Hindlimb muscle (tissue), 1 donor: ENCODE measurements at regions not wholly inside any gene's neighbourhood (a gene's known extent, or its start where the extent isn't known, plus 50 kb on each side); places are given as distances from the start of the nearest gene placed in this dataset.

ENCODE experiments used
- DNase-seq: peaks from one replicate; pipeline ENCODE4 v3.0.0-alpha.2; 2013

DNA sequence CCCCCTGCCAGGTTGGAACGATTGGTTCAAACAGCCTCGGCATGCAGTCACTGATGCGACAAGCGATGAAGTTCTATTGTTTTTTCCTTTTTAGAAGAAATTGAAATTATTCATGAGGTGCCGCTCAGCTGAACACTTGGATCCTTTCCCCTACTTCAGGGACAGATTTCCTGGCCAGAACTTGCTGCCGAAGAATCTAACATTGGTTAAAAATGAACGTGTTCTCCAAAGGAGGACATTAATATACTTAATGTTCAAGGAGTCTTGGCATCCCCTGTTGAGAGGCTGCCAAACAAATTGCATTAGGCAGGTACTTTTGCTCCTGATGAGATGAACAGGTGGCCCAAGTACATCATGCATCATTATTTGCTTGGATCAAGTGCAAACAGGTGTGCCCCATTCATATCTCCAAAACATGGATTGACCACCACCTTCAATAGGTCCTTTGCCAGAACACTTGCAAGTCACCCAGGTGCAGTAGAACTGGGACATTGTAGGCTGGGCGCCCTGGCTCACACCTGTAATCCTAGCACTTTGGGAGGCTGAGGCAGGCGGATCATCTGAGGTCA is 437.2 kb downstream of the HAPSTR1 start:
- DNase-seq, result no peak

DNA sequence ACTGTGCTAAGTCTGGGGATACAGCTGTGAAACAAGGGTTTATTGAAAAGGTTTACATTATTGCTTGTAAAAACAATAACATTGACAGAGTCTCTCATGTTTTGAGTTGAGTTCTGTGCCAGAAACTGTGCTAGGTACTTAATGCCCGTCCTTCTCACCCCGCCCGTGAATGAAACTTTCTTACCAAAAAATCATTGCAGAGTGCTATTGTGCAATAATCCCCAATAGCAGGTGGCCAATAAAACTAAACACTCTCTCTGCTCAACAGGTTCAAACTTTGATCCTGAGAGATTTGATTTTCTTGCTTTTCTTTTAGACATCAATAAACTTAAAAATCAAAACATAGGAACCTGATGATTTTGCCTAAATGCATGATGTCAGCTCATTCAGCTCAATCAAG is 441.6 kb downstream of the HAPSTR1 start:
- DNase-seq, result no peak

DNA sequence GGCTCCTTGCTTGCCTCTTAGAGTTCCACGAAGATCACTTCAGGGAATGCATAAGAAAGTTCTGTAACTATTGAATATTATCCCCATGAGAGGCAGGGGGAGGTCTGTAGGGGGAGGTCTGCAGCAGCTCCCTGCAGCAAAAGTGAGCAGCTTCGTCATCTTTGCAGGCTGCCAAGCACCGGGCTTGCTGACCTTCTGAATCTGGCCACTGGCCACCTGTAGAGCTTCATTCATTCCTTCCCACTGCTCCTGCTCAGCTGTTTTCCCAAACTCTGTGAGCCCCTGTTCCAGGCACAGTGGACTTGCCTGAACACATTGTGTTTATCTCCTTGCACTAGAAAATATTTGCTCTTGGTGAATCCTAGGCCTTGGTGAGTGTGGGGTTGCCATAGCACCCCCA is 443.3 kb downstream of the HAPSTR1 start:
- no peak for DNase-seq

DNA sequence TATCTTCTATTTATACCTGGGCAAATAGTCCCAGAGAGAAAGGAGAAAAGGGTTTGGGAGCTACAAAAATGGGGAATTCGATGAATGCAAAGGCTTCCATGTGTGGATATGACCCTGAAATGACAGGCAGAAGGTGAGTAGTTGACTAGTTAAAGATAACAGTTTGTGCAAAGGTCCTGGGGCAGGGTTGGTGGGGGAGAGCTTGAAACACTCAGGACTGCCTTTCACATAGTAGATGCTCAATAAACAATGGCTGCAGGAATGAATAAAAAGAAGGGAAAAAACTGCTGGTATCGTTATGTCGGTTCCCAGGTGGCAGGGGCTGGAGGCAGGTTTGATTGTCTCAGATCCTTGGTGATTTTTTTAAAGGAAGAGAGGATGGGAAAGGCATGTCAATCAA is 445.5 kb downstream of the HAPSTR1 start:
- no peak for DNase-seq

DNA sequence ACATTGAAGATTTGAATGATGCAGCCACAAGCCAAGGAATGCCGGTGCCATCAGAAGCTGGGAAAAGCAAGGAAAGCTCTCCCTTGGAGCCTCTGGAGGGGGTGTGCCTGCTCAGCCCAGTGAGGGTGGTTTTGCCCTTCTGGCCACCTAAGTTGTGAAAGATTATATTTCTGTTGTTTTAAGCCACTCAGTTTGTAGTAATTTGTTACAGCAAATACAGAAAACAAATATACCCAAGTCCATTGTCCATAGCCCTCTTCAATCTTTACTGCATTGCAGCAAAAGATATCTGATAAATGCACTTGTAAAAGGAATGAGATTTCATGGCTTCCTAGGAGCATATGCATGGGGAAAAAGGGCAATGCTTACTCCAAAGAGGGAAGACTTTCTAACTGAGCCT is 447.9 kb downstream of the HAPSTR1 start:
- DNase-seq, result no peak

DNA sequence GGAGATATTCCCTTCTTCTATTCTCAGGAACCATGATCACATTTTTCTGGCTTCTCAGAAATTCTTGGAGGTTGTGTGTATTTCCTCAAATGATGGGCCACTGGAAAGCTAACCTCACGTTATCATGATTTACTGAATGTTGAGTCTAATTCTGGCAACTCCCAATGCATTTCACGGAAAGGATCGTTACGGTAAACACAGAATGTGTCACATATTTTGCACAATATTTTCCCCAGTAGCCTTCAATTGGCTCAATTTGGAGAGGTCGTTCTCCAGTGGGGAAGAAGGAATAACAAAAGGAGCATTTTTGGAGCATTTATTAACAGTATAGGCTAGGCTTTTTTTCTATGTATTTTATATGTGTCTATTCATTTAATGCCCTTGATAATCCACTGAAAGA is 450.3 kb downstream of the HAPSTR1 start:
- DNase-seq, result no peak

DNA sequence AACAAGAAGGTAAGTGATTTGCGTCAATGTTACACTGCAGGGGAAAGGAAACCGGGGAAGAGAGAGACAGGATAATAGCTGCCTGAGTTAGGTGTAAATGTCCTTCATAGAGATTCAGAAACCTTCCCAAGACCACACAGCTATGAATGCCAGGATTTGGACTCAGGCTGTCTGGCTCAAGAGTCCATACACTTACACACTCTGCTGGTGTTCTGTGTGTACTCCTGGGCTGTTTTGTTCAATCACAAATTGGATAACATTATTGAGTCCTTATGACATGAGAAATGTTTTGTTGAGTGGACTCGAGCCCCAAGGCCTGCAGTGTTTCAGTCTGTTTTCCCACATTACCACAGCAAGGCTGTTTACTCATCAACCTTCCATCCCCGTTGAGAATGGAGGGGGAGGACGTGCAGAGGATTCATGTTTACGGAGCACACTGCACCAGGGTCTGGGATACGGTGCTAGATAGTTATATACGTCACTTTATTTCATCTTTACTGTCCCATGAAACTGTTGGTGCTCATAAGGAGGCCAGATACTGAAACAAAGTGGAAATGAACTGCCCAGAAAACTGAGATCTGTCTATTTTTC is 450.8 kb downstream of the HAPSTR1 start:
- DNase-seq, result no peak

DNA sequence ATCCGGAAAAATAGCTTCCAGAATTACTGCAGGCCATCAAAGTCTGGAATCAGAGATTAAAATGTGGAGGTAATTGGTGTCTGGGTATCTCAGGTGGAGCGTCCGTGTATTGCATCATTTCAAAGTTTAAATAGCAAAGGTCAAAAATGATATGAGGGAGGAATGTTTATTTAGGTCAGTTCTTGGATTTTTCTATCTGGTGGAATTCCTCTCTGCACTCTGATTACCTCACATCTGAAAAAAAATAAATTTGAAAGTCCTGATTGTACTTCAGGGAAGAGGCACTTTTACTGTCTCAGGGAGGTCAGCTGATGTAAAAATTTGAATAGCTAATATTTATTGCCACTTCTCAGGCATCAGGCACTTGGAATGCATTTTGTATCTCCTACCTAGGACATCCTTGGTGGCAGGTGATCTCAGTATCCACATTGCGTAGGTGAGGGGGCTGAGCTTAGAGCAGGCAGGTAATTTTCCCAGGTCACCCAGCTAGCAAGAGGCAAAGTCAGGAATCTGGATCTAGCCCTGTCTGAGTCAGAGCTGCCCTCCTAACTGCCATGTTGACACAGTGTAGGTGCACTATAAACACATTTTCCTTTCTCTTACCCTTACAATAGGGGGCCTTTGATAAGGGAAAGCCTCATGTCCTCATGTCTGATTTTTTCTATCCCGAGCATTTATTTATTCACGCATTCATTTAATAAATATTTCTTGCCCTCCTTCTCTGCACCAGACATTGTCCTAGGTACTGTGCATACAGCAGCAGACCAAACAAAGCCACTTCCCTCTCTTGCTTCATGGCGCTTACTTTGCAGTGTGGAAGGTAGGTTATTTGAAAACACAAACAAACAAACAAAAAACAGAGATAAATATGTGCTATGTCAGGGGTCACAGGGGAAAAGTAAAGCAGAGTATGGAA is 454.3 kb downstream of the HAPSTR1 start:
- no peak for DNase-seq

DNA sequence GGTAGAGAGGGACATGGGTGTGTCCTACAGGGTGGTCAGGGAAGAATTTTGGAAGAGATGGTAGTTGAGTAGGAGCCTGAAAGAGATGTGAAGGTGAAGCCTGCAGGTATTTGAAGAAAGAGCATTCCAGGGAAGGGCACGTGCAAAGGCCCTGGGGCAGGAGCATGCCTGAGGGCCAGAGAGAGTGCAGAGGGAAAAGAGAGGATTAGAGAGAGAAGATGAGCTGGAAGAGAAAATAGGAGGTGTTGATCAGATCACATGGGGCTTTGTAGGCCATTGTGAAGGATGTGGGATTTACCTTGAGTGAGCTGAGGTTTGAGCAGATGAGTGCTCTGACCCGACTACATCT is 455.0 kb downstream of the HAPSTR1 start:
- no peak for DNase-seq

DNA sequence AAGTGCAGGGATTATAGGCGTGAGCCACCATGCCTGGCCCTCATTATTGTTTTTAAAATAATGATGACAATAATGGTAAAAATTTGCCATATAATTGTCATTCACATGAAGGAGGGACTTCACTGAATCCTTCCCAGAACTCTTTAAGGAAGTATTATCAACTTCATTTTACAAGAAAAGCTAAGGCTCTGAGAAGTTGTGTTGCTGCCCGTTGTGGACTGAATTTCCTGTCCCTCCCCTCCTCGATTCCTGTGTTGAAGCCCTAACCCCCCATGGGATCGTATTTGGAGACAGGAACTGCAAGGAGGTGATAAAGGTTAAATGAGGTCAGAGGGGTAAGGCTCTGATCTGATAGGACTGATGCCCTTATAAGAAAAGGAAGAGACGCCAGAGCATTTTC is 458.0 kb downstream of the HAPSTR1 start:
- no peak for DNase-seq

DNA sequence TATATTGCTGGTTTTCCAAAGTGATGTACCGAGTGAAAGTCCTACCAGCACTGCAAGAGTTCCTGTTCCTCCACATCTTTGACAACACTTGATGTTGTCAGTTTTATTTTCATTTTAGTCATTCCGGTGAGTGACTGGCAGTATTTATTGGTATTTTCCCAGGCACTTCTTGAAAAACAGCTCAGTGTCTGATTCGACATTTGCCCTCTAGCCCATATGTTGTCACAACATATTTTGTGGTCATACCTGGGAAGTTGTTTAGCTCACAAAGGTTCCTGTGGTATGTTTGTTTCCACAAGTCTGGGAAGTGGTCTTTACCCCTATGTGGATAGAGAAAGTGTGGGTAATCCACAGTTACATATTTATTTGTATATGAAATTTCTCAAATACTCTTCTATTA is 463.6 kb downstream of the HAPSTR1 start:
- DNase-seq, result no peak

DNA sequence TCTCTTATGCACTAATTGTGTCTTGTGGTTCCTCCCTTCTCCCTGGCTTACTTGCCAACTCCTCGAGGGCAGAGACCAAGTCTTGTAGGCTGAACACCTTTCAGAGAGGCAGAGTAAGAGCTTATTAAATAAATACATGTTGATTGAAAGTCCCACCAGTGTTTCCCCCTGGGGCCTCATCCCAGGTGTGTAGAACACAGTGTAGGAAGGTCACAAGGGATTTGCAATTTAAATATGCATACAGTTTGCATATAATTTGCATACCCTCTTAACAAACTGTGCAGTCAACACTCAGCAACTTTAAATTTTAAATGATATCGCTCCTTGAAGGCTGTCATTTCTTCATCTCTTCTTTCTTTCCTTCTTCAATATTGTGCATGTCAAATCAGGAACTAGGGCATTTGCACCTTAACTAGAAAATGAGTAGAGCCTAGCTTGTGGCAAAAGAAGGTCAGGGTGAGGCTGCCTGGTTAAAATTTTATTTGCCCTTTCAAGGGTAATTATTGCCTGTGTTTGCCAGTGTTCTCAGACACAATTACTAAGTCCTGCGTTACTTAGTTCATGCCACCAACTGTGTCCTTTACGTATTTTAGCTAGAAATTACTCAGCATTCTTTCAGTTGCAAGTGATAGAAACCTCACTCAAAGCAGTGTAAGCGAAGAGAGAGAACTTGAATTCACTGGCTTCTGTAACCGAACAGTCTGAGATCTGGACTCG is 465.7 kb downstream of the HAPSTR1 start:
- no peak for DNase-seq

DNA sequence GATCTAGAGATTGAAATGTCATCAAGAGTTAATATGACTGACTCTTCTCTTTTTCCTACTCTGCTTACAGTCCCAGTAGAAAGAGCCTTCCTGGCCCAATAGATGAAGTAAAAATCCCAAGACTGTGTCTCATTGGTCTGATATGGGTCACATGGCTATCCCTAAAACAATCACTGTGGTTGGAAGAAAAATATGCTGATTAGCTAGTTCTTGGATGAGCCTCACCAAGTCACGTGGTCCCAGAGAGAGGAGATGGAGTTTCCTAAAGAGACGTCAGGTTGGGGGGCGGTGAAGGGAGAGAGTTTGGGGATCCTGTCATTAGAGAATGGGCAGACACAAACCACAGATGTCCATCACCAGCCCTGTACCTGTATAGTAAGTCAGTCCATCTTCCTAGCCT is 466.3 kb downstream of the HAPSTR1 start:
- DNase-seq, result no peak

DNA sequence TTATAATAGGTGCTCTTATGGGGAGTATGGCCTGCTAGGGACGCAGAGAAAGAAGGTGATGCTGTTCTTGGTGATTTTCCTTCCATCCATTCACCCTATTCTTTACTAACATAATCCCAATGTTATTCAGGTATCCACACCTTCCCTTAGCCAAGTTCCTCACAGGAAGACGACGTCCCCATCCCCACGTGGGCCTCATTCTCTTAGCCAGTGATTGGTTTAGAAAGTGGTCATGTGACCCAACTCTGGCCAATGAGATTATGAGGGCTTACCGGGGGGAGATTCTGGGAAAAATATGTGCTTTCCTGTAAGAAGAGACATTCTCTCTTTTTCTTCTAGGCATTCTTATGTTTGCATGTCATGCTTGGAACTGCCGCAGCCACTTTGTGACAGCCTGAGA is 474.7 kb downstream of the HAPSTR1 start:
- DNase-seq, result no peak

DNA sequence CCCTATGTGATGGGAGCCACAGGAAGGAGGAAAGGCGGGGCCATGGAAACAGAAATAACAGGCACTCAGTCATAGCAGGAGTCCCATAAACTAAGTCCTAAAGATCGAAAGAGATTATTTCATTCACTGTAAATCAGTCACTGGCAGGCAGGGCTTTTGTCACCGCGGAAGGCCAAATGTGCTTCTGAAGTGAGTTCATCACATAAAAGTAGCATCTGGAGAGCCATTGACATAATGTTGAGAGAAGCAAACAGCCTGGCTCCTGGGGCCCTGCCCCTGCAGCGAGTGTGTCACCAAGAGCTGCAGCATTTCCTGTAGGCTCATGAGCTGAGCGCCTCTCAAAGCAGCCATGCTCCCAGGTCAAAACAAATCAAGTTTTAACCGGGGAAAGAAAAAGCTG is 476.2 kb downstream of the HAPSTR1 start:
- DNase-seq, result no peak

DNA sequence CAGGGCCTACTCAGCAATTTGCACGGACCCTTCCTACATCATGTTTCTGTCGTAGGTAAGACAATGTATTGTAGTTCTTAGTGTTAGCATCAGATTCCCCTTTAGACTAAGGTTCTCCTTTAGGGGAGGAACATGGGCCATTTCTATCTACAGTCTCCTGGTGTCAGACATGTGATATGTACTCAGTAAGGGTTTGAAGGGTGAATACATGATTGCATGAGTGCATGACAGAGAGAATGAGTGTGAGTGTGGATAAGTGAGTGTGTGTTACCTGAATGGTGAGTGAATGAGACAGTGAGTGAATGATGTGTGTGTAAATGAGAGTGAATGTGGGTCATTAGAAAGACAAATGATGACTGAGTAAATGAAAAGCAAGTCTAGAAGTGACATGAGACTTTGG is 476.8 kb downstream of the HAPSTR1 start:
- DNase-seq, result no peak

DNA sequence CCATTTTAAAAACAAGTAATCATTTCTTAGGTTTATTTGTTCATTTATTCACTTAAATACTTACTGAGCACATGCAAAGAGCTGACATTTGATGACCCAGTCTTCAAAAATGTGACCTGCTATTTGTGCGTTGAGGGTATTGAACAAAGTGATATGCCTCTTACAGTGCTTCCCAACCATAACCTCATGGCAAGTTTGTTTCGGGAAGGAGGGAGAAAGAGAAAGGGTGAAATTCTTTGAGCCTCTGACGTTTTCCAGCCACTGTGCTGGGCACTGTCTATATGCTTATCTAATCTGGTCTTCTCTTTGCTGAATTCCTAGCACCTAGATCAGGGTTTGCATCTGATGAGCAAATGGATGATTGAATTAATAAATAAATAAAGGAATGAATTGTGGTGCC is 479.1 kb downstream of the HAPSTR1 start:
- DNase-seq, result no peak

DNA sequence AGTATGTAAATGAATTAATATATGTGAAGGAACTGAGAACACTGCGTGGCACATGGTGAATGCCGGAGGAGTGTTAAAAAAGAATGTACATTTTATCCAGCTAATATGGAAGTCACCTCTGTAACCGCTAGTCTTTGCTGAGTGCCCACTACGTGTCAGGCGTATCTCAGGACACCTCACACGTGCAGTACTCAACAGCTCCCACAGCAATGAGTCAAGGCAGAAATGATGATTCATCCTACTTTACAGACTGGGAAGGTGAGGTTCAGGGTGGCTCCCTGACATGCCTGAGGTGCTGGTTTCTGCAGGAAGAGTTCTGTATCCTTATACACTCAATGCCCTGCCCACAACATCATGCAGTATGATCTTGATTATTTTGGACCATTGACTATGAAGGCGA is 487.0 kb downstream of the HAPSTR1 start:
- DNase-seq, result no peak

DNA sequence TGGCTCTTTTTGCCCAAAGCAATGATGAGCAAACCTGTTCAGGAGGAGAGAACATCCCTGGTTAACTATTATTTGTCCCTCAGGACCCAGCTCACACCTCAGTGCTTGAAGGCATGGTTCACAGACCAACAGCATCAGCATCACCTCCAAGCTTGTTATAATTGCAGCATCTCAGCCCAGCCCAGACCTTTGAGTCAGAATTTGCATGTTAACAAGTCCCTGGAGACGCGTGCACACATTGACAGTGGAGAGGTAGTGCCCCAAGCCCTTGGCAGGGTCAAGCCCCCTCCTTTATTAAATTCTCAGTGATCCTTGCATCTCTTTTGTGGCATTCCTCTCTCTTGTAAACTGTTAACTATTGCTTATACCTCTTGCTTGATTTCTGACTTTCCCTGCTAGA is 488.6 kb downstream of the HAPSTR1 start:
- DNase-seq, result no peak

DNA sequence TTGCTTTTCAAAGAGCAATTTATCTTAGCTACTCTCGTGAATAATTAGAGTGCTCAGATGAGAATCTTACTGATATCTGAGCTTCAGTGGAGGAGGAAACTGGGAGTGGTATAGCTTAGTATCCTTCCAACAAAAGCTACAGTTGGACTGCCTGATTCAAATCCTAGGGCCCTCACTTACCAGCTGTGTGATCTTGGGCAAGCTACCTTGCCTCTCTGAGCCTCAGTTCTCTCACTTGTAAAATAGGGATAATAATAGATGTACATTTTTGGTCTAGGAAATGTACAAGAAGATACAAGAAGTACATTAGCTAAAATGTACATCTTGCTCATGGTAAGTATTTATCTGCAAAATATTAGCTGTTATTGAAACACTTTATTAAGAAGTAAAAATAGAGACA is 502.0 kb downstream of the HAPSTR1 start:
- DNase-seq, result no peak

DNA sequence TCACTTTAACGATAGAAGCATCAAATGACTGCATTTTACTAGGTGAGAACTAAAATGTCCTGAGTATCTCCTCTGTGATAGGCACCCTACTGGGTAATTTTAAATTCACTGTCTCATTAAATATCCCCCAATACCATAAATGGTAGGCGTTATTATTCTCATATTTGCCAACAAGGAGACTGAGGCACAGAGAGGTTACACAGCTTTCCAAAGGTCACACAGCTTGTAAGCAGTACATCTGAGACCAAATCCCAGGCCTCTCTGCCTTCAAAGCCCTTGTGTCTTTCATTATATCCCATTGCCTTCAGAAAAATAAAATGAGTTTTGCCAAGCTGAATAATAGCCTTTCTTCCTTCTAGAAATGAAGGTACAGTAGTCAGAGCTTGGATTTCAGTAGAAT is 502.6 kb downstream of the HAPSTR1 start:
- no peak for DNase-seq

DNA sequence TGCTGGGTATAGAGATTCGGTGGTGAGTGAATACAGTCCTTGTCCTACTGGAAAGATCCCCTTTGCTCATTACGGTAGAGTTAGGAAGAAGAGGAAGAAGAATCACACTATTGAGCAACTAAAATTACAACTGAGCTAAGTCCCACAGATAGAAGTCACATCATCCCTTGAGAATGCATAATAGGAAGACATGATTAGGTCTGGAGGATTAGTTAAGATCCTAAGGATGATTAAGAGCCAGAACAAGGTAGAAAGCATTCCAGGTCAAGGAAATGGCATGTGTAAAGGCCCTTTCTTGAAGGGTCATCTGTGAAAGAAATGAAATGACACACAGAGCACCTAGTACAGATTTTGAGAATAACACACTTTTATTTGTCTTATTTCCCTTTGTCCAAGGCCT is 503.5 kb downstream of the HAPSTR1 start:
- no peak for DNase-seq

DNA sequence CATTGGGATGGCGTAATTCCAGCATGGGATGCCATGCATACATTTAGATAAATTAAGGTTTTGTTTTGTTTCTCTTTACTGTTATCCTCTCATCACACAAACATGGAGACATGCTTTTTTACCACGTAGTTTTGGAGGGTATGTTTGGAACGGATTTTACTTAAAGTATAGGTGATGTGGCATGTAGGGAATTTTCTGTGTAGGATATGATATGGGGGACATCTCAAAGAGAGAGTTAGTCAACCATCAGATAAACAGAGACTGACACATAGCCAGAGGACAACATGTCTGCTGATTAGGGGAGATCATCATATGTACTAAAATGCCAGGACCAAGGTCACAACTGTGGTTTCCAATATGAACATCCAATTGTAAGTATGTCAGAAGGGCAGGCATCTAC is 503.9 kb downstream of the HAPSTR1 start:
- DNase-seq, result no peak

DNA sequence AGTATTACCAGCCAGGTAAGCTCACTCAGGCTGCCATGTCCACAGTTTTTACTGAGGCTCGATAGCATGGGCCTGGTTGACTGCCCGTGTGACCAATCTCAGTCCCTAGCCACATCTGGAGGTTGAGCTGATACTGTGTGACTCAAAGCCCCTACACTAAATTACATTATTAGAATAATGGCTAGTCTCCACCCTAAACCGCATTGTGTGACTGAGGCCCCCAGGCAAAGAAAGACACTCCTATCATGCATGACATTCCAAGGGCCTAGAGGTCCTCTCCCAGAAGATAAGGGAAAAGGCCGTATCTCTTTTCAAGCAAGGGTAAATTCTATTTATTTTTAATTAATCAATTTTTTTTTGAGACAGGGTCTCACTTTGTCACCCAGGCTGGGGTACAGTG is 505.3 kb downstream of the HAPSTR1 start:
- DNase-seq, result no peak
